Calu3 (cell line): ENCODE measurements at regions not wholly inside any gene's neighbourhood (a gene's known extent, or its start where the extent isn't known, plus 50 kb on each side); places are given as distances from the start of the nearest gene placed in this dataset.
A peak's percentile ranks its signal among the peaks of the same experiment; 100 is the strongest.

Experiments used
- BruUV-seq: library from RNA; stranded (reverse); fragments of 400-500 nt; replicated peaks from 2 replicates; lab custom pipeline; 2021; lab: Mats Ljungman, UMichigan
- CTCF ChIA-PET: fragments of 300-600 bp; sonication (Branson Sonifier 250); formaldehyde crosslinking; loops from one replicate; lab custom pipeline; 2022; ENCODE audit warnings: antibody characterized with exemption; lab: Charles Lee
- DNase-seq: peaks from one replicate; pipeline ENCODE4 v3.0.0; 2022
- H3K27ac Mint-ChIP-seq: one replicate; pipeline ENCODE4 v1.8.0; 2022; ENCODE audit warnings: mixed read lengths; ENCODE audit not compliant: unreplicated experiment
- H3K27me3 Mint-ChIP-seq: one replicate; pipeline ENCODE4 v1.8.0; 2022; ENCODE audit warnings: mixed read lengths; ENCODE audit not compliant: unreplicated experiment
- H3K36me3 Mint-ChIP-seq: one replicate; pipeline ENCODE4 v1.8.0; 2022; ENCODE audit warnings: mild to moderate bottlenecking, moderate library complexity, mixed read lengths; ENCODE audit not compliant: insufficient read depth, unreplicated experiment
- H3K4me1 Mint-ChIP-seq: one replicate; pipeline ENCODE4 v1.8.0; 2022; ENCODE audit warnings: mild to moderate bottlenecking, low read depth, mixed read lengths; ENCODE audit not compliant: unreplicated experiment
- H3K4me3 Mint-ChIP-seq: one replicate; pipeline ENCODE4 v1.8.0; 2022; ENCODE audit warnings: mild to moderate bottlenecking, low read depth, moderate library complexity, mixed read lengths; ENCODE audit not compliant: unreplicated experiment
- H3K9me3 Mint-ChIP-seq: one replicate; pipeline ENCODE4 v1.8.0; 2022; ENCODE audit warnings: low read depth, mixed read lengths; ENCODE audit not compliant: unreplicated experiment
- intact Hi-C: fragments of 100-400 bp; cut with micrococcal nuclease; formaldehyde crosslinking; loops from one replicate; pipeline ENCODE4 v1.10.0; 2022; ENCODE audit not compliant: unreplicated experiment
- TF ChIP-seq, protein P1 (sequence below): fragments of 200-600 bp; IDR thresholded peaks from one replicate; pipeline ENCODE4 v1.8.0; 2022; ENCODE audit warnings: antibody characterized with exemption; ENCODE audit not compliant: unreplicated experiment

DNA sequence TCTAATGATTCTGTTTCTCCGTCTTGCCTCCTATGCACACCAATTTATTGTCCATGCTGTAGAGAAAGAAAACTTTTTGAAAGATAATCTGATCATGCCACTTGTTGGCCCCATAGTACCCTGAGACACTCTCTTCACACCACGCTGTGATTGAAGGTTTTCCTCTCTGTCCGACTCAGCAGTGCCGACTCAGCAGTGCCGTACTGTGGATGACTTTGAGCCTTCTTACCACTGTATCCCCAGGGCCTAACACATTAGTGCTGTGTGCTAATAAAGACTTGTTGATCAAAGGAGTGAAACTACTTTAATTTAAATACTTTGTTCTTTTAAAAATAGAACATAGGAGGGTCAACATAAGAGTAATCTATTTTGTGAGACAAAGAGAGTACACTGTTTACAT lies 429.6 kb downstream of the KLF12 start:
- intact Hi-C loops, result loop anchor here (5.0 to 10.0 kb wide), 5 partner anchors 160 to 1062 kb away; no protein-coding TSS in a partner anchor
- TF ChIP-seq, protein P1, sequence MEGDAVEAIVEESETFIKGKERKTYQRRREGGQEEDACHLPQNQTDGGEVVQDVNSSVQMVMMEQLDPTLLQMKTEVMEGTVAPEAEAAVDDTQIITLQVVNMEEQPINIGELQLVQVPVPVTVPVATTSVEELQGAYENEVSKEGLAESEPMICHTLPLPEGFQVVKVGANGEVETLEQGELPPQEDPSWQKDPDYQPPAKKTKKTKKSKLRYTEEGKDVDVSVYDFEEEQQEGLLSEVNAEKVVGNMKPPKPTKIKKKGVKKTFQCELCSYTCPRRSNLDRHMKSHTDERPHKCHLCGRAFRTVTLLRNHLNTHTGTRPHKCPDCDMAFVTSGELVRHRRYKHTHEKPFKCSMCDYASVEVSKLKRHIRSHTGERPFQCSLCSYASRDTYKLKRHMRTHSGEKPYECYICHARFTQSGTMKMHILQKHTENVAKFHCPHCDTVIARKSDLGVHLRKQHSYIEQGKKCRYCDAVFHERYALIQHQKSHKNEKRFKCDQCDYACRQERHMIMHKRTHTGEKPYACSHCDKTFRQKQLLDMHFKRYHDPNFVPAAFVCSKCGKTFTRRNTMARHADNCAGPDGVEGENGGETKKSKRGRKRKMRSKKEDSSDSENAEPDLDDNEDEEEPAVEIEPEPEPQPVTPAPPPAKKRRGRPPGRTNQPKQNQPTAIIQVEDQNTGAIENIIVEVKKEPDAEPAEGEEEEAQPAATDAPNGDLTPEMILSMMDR, result no peak
- CTCF ChIA-PET, result no interaction called here
- Mint-ChIP-seq H3K9me3 (no peaks in the 10 kb centered on the region), H3K27me3 (no peaks in the 10 kb centered on the region), H3K4me1 (peaks cover 12% of the 10 kb centered on the region), H3K4me3 (peak overlapping the region; percentile 43), H3K27ac (peak overlapping the region; percentile 97), H3K36me3 (peaks cover 11% of the 10 kb centered on the region)
- no TSS peak for BruUV-seq
- DNase-seq, result peak; percentile 17

DNA sequence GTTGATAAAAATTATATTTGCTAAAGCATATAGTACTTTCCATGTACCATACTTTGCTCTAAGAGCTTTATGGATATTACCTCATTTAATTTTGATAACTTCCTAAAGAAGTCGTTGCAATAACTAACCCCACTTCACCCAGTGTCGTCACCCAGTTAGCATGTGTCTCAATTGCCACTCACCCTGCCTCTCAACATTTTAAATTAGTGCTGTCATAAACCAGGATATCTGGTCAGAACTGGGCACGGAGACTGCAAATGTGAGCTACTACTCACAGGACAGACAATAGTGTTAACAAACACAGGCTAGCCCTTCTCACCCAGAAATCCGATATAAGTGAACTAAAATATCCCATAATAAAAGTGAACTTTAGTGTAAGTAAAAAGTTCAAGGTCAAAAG lies 430.6 kb downstream of the KLF12 start:
- Mint-ChIP-seq H3K27me3 (no peaks in the 10 kb centered on the region), H3K36me3 (peaks cover 11% of the 10 kb centered on the region), H3K9me3 (no peaks in the 10 kb centered on the region), H3K4me3 (peak overlapping the region; percentile 43), H3K27ac (peak overlapping the region; percentile 97), H3K4me1 (peaks cover 12% of the 10 kb centered on the region)
- intact Hi-C loops, result loop anchor here (2.0 to 10.0 kb wide), 6 partner anchors 27 to 1061 kb away; no protein-coding TSS in a partner anchor
- TF ChIP-seq, protein P1, result no peak
- CTCF ChIA-PET, result no interaction called here
- DNase-seq, result no peak
- no TSS peak for BruUV-seq

DNA sequence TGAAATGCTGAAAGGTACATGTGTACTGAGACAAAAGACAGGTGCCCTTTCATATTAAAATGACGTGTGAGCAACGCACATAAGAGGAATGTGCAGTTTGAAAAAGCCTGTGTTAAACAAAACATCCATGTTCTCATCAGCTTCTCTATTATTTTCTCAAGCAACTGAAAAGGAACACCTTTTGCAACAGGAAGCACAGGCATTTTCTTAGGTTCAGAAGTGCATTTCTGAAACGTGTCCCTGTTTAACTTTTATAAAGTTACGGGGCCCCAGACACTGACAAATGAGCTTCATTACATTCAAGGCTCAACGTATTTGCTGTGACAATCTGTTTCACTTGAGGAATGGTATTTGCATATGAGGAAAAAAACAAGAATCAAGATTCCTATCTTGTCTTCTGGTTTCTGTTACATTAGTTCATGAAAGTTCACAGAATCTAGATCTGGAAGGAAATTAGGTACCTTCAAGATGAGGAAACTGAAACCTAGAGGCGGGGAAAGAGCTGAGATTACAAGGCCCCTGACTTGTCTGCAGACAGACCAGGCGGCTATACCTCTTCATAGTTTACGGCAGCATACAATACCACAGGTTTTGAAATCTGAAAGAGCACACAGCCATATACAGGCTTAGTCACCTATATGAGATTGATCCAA lies 431.7 kb downstream of the KLF12 start:
- no peaks in the 10 kb centered on the region for H3K9me3 Mint-ChIP-seq
- CTCF ChIA-PET, result interaction anchor here (0.6 kb wide), 1 partner anchor 17 kb away, joined by 4 read pairs; no protein-coding TSS in a partner anchor
- BruUV-seq, result TSS peak; percentile 75
- intact Hi-C loops, result loop anchor here (1.0 to 10.0 kb wide), 7 partner anchors 26 to 1060 kb away; no protein-coding TSS in a partner anchor
- peak overlapping the region; percentile 84 for H3K27ac Mint-ChIP-seq
- TF ChIP-seq, protein P1, result no peak
- peaks cover 12% of the 10 kb centered on the region for H3K4me1 Mint-ChIP-seq
- peaks cover 11% of the 10 kb centered on the region for H3K36me3 Mint-ChIP-seq
- H3K4me3 Mint-ChIP-seq, result no peak overlapping the region
- DNase-seq, result no peak
- no peaks in the 10 kb centered on the region for H3K27me3 Mint-ChIP-seq

- Mint-ChIP-seq H3K36me3 (peaks cover 11% of the 10 kb centered on the region), H3K9me3 (no peaks in the 10 kb centered on the region), H3K4me1 (peaks cover 12% of the 10 kb centered on the region), H3K27ac (no peak overlapping the region), H3K4me3 (no peak overlapping the region), H3K27me3 (no peaks in the 10 kb centered on the region)
- TF ChIP-seq, protein P1, result no peak
- CTCF ChIA-PET, result interaction anchor here (0.5 kb wide), 1 partner anchor 101 kb away, joined by 3 read pairs; no protein-coding TSS in a partner anchor
- no peak for DNase-seq
- BruUV-seq, result no TSS peak
- intact Hi-C loops, result loop anchor here (5.0 to 10.0 kb wide), 5 partner anchors 156 to 1059 kb away; no protein-coding TSS in a partner anchor
Observed at GRCh38 chr13:73701160-73701559, 433.0 kb downstream of the KLF12 start.
